Fibroblast of lung (primary cell): ENCODE measurements at regions not wholly inside any gene's neighbourhood (a gene's known extent, or its start where the extent isn't known, plus 50 kb on each side); places are given as distances from the start of the nearest gene placed in this dataset.
A peak's percentile ranks its signal among the peaks of the same experiment; 100 is the strongest.

Source experiments
- DNase-seq, 2 donors: peaks; one replicate each; pipeline versions ENCODE4 v3.0.0 to v3.0.0-alpha.2; 2010; ENCODE audit warnings: low read depth in 2 of 2
- H2AFZ ChIP-seq: 2 replicates; pipeline ENCODE4 v1.5.1; 2012; ENCODE audit warnings: low read length, control low read depth, inconsistent platforms
- H3K27ac ChIP-seq: 2 replicates; pipeline ENCODE4 v1.5.1; 2011; ENCODE audit warnings: low read length, control low read depth; ENCODE audit not compliant: insufficient read depth
- H3K27me3 ChIP-seq: 2 replicates; pipeline ENCODE4 v1.5.1; 2011; ENCODE audit warnings: mild to moderate bottlenecking, low read length; ENCODE audit not compliant: control insufficient read depth, insufficient read depth
- H3K36me3 ChIP-seq: 2 replicates; pipeline ENCODE4 v1.5.1; 2011; ENCODE audit warnings: low read length; ENCODE audit not compliant: control insufficient read depth, insufficient read depth
- H3K4me1 ChIP-seq: 2 replicates; pipeline ENCODE4 v1.5.1; 2011; ENCODE audit warnings: low read length; ENCODE audit not compliant: control insufficient read depth, insufficient read depth; ENCODE audit errors: extremely low read depth
- H3K4me2 ChIP-seq: 2 replicates; pipeline ENCODE4 v1.5.1; 2011; ENCODE audit warnings: low read length, control low read depth; ENCODE audit not compliant: insufficient read depth; ENCODE audit errors: extremely low read depth
- H3K4me3 ChIP-seq, 4 experiments: fragments of 200-600 bp in 1 of 4; sonication (generic) in 1 of 4; replicated peaks in 1 of 4; 2 replicates each; pipeline ENCODE4 v1.5.1; 2011 to 2016; ENCODE audit warnings: low read length in 4 of 4, low read depth in 3 of 4, mild to moderate bottlenecking in 3 of 4, control low read depth in 2 of 4, inconsistent platforms in 1 of 4, mixed read lengths in 1 of 4; ENCODE audit not compliant: insufficient read depth in 1 of 4; ENCODE audit errors: control extremely low read depth in 1 of 4
- H3K79me2 ChIP-seq: 2 replicates; pipeline ENCODE4 v1.5.1; 2012; ENCODE audit warnings: mild to moderate bottlenecking, low read length, inconsistent platforms; ENCODE audit not compliant: control insufficient read depth, insufficient read depth
- H3K9ac ChIP-seq: 2 replicates; pipeline ENCODE4 v1.5.1; 2011; ENCODE audit warnings: mild to moderate bottlenecking, low read length, control low read depth; ENCODE audit not compliant: insufficient read depth
- H3K9me3 ChIP-seq: 2 replicates; pipeline ENCODE4 v1.5.1; 2012; ENCODE audit warnings: low read depth, low read length; ENCODE audit not compliant: control insufficient read depth, insufficient read depth
- H4K20me1 ChIP-seq: 2 replicates; pipeline ENCODE4 v1.5.1; 2011; ENCODE audit warnings: low read length; ENCODE audit not compliant: control insufficient read depth, insufficient read depth; ENCODE audit errors: extremely low read depth
- CTCF ChIP-seq, 2 donors: IDR thresholded peaks in 1 of 2; conservative IDR thresholded peaks in 1 of 2; 1 replicate in 1 of 2; 2 replicates in 1 of 2; pipeline ENCODE4 v1.5.1; 2011 to 2012; ENCODE audit warnings: low read length in 2 of 2, control low read depth in 1 of 2, inconsistent platforms in 1 of 2, low read depth in 1 of 2, mild to moderate bottlenecking in 1 of 2
- EZH2 ChIP-seq: IDR thresholded peaks from 2 replicates; pipeline ENCODE4 v1.5.1; 2012; ENCODE audit warnings: low read length, control low read depth, mild to moderate bottlenecking; ENCODE audit errors: missing control alignments

- H3K9ac ChIP-seq: no peak overlapping the region
- no peak overlapping the region for H3K27ac ChIP-seq
- peak in 1 of 2 donors; percentile 58 for DNase-seq
- H2AFZ ChIP-seq: no peak overlapping the region
- no peak overlapping the region for H3K4me3 ChIP-seq
- no peaks in the 10 kb centered on the region for H3K27me3 ChIP-seq
- no peak overlapping the region for H3K4me2 ChIP-seq
- no peaks in the 10 kb centered on the region for H4K20me1 ChIP-seq
- H3K9me3 ChIP-seq: no peaks in the 10 kb centered on the region
- no peaks in the 10 kb centered on the region for H3K4me1 ChIP-seq
- no peaks in the 10 kb centered on the region for H3K79me2 ChIP-seq
- no peak for TF ChIP-seq CTCF (conservative IDR thresholded peaks at IDR 0.05 in 1 of 2, IDR thresholded peaks at IDR 0.05 in 1 of 2; ENCODE audit: low read depth in 1 of 2, low read length in 2 of 2)
- no peak for TF ChIP-seq EZH2
- H3K36me3 ChIP-seq: no peaks in the 10 kb centered on the region
These were observed 103.1 kb upstream of the ADGRF1 start for GRCh38 chr6:47145212-47145611.

- Histone ChIP-seq H4K20me1 (no peaks in the 10 kb centered on the region), H2AFZ (no peak overlapping the region), H3K27me3 (no peaks in the 10 kb centered on the region), H3K9ac (no peak overlapping the region), H3K27ac (no peak overlapping the region), H3K36me3 (no peaks in the 10 kb centered on the region), H3K4me3 (no peak overlapping the region), H3K79me2 (no peaks in the 10 kb centered on the region), H3K9me3 (no peaks in the 10 kb centered on the region), H3K4me1 (no peaks in the 10 kb centered on the region), H3K4me2 (no peak overlapping the region)
- TF ChIP-seq CTCF (conservative IDR thresholded peaks at IDR 0.05 in 1 of 2, IDR thresholded peaks at IDR 0.05 in 1 of 2; ENCODE audit: low read depth in 1 of 2, low read length in 2 of 2) (no peak), EZH2 (no peak)
- DNase-seq: peak; percentile 67 to 90
These were observed 102.2 kb upstream of the ADGRF1 start for GRCh38 chr6:47144306-47144705.

- H3K27me3 ChIP-seq: no peaks in the 10 kb centered on the region
- H3K4me3 ChIP-seq: no peak overlapping the region
- no peak overlapping the region for H2AFZ ChIP-seq
- no peak for DNase-seq
- H3K9me3 ChIP-seq: no peaks in the 10 kb centered on the region
- no peaks in the 10 kb centered on the region for H3K36me3 ChIP-seq
- no peak overlapping the region for H3K27ac ChIP-seq
- H3K4me2 ChIP-seq: no peak overlapping the region
- no peaks in the 10 kb centered on the region for H3K4me1 ChIP-seq
- no peaks in the 10 kb centered on the region for H3K79me2 ChIP-seq
- H4K20me1 ChIP-seq: no peaks in the 10 kb centered on the region
- H3K9ac ChIP-seq: no peak overlapping the region
- no peak for TF ChIP-seq CTCF (conservative IDR thresholded peaks at IDR 0.05 in 1 of 2, IDR thresholded peaks at IDR 0.05 in 1 of 2; ENCODE audit: low read depth in 1 of 2, low read length in 2 of 2)
- no peak for TF ChIP-seq EZH2
These were observed 99.8 kb upstream of the ADGRF1 start for GRCh38 chr6:47141963-47142362.
